ENCODE measurements at regions not wholly inside any gene's neighbourhood (a gene's known extent, or its start where the extent isn't known, plus 50 kb on each side); places are given as distances from the start of the nearest gene placed in this dataset.

DNA sequence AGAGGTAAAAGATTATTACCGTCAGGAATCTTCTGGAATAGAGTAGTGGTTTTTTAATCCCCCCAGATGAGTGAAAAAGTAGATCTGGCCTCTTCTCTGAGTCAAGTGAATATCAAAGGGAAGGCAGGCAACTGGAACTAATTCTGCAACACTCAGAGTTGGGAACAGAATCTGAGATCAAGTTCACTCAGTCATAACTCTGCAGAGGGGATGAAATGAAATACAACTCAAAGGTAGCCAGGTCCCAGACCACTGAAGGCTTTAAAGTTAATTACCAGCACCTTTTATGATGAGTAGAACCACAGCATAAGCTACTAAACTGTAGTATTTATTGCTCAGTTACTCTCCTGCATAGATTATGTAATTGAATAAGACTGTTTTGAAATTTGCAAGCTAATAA is 455.6 kb upstream of the AKR1E2 start:
- Histone ChIP-seq H3F3A (ENCODE audit: insufficient read depth) (no peaks in the 10 kb centered on the region), H3K27ac (ENCODE audit: low read depth, low read length) (no peak overlapping the region), H3K27me3 (ENCODE audit: low read length) (no peaks in the 10 kb centered on the region), H2AFZ (ENCODE audit: low read depth, low read length, severe bottlenecking) (no peak overlapping the region), H3K36me3 (ENCODE audit: low read length) (no peaks in the 10 kb centered on the region), H3K9me3 (ENCODE audit: insufficient read depth, low read length) (no peaks in the 10 kb centered on the region), H3K9me2 (replicated peaks; ENCODE audit: insufficient read depth, low read length) (no peaks in the 10 kb centered on the region), H4K20me1 (ENCODE audit: low read depth, low read length) (no peaks in the 10 kb centered on the region), H3K4me2 (ENCODE audit: low read depth, low read length, poor library complexity, severe bottlenecking) (no peak overlapping the region), H3K4me3 (ENCODE audit: insufficient read depth, low read length, poor library complexity, severe bottlenecking) (no peak overlapping the region), H3K9ac (ENCODE audit: low read length) (no peak overlapping the region), H3K79me2 (ENCODE audit: insufficient read depth, low read length) (no peaks in the 10 kb centered on the region)
- no peak for TF ChIP-seq EZH2phosphoT487 (conservative IDR thresholded peaks at IDR 0.05; ENCODE audit: low read length)
- TF ChIP-seq, protein P1, sequence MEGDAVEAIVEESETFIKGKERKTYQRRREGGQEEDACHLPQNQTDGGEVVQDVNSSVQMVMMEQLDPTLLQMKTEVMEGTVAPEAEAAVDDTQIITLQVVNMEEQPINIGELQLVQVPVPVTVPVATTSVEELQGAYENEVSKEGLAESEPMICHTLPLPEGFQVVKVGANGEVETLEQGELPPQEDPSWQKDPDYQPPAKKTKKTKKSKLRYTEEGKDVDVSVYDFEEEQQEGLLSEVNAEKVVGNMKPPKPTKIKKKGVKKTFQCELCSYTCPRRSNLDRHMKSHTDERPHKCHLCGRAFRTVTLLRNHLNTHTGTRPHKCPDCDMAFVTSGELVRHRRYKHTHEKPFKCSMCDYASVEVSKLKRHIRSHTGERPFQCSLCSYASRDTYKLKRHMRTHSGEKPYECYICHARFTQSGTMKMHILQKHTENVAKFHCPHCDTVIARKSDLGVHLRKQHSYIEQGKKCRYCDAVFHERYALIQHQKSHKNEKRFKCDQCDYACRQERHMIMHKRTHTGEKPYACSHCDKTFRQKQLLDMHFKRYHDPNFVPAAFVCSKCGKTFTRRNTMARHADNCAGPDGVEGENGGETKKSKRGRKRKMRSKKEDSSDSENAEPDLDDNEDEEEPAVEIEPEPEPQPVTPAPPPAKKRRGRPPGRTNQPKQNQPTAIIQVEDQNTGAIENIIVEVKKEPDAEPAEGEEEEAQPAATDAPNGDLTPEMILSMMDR (IDR thresholded peaks at IDR 0.05; ENCODE audit: insufficient read depth, low read length, poor library complexity, severe bottlenecking), result no peak

DNA sequence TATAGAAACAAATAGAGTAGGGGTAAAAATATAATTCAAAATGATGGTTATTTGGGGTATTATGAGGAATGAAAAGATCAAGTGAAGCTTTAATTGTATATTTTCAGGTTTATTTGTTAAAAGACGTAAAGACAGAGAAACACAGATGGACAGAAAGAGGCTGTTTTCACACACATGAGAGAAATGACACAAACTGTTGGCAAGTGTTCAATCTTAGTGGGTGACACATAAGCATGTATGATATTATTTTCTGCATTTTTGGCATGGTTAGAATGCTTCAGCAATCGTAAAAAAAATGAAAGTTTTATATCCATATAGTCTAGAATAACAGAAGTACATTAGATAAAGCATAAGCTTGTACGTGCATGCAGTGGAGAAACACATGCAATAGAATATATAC is 464.4 kb upstream of the AKR1E2 start:
- no peak overlapping the region for H3K4me3 ChIP-seq (ENCODE audit: insufficient read depth, low read length, poor library complexity, severe bottlenecking)
- H3F3A ChIP-seq (ENCODE audit: insufficient read depth), result no peaks in the 10 kb centered on the region
- H3K27me3 ChIP-seq (ENCODE audit: low read length), result no peaks in the 10 kb centered on the region
- no peaks in the 10 kb centered on the region for H3K79me2 ChIP-seq (ENCODE audit: insufficient read depth, low read length)
- H4K20me1 ChIP-seq (ENCODE audit: low read depth, low read length), result no peaks in the 10 kb centered on the region
- TF ChIP-seq, protein P1 (IDR thresholded peaks at IDR 0.05; ENCODE audit: insufficient read depth, low read length, poor library complexity, severe bottlenecking), result no peak
- no peak for TF ChIP-seq EZH2phosphoT487 (conservative IDR thresholded peaks at IDR 0.05; ENCODE audit: low read length)
- H2AFZ ChIP-seq (ENCODE audit: low read depth, low read length, severe bottlenecking), result no peak overlapping the region
- no peak overlapping the region for H3K4me2 ChIP-seq (ENCODE audit: low read depth, low read length, poor library complexity, severe bottlenecking)
- H3K9me2 ChIP-seq (replicated peaks; ENCODE audit: insufficient read depth, low read length), result no peaks in the 10 kb centered on the region; the same call in 1 of the 2 replicates
- H3K36me3 ChIP-seq (ENCODE audit: low read length), result no peaks in the 10 kb centered on the region
- H3K9ac ChIP-seq (ENCODE audit: low read length), result no peak overlapping the region
- H3K9me3 ChIP-seq (ENCODE audit: insufficient read depth, low read length), result no peaks in the 10 kb centered on the region
- no peak overlapping the region for H3K27ac ChIP-seq (ENCODE audit: low read depth, low read length)

DNA sequence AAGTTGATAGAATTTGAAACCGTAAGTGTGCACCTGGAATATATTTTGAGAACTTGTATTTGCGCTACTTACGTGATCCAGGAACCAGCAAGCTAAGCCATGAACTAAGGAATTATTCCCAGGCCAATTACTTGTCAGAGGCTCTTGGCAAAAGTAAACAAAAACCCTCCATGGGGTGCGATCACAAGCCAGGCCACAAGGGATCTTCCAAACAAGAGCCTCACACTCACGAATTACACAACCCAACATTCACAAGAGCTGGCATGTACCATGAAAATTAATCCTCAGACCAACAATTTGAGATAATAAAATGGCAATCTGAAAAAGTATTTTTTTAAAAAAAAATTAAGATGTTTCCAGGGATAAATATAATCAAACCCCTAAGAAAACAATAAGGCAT is 467.0 kb upstream of the AKR1E2 start:
- H4K20me1 ChIP-seq (ENCODE audit: low read depth, low read length), result no peaks in the 10 kb centered on the region
- no peak overlapping the region for H3K27ac ChIP-seq (ENCODE audit: low read depth, low read length)
- TF ChIP-seq, protein P1 (IDR thresholded peaks at IDR 0.05; ENCODE audit: insufficient read depth, low read length, poor library complexity, severe bottlenecking), result no peak
- no peak for TF ChIP-seq EZH2phosphoT487 (conservative IDR thresholded peaks at IDR 0.05; ENCODE audit: low read length)
- H3K9ac ChIP-seq (ENCODE audit: low read length), result no peak overlapping the region
- H3K4me3 ChIP-seq (ENCODE audit: insufficient read depth, low read length, poor library complexity, severe bottlenecking), result no peak overlapping the region
- H3K9me3 ChIP-seq (ENCODE audit: insufficient read depth, low read length), result no peaks in the 10 kb centered on the region
- no peaks in the 10 kb centered on the region for H3K79me2 ChIP-seq (ENCODE audit: insufficient read depth, low read length)
- no peaks in the 10 kb centered on the region for H3K27me3 ChIP-seq (ENCODE audit: low read length)
- no peaks in the 10 kb centered on the region for H3F3A ChIP-seq (ENCODE audit: insufficient read depth)
- no peak overlapping the region for H2AFZ ChIP-seq (ENCODE audit: low read depth, low read length, severe bottlenecking)
- no peaks in the 10 kb centered on the region; the same call in 1 of the 2 replicates for H3K9me2 ChIP-seq (replicated peaks; ENCODE audit: insufficient read depth, low read length)
- no peaks in the 10 kb centered on the region for H3K36me3 ChIP-seq (ENCODE audit: low read length)
- H3K4me2 ChIP-seq (ENCODE audit: low read depth, low read length, poor library complexity, severe bottlenecking), result no peak overlapping the region
